ENCODE measurements at regions not wholly inside any gene's neighbourhood (a gene's known extent, or its start where the extent isn't known, plus 50 kb on each side); places are given as distances from the start of the nearest gene placed in this dataset.
"Not testable (repeated sequence)": the region's sequence is repeated elsewhere in the genome, so short reads cannot be mapped to it uniquely, and the experiment has no call there.

DNA sequence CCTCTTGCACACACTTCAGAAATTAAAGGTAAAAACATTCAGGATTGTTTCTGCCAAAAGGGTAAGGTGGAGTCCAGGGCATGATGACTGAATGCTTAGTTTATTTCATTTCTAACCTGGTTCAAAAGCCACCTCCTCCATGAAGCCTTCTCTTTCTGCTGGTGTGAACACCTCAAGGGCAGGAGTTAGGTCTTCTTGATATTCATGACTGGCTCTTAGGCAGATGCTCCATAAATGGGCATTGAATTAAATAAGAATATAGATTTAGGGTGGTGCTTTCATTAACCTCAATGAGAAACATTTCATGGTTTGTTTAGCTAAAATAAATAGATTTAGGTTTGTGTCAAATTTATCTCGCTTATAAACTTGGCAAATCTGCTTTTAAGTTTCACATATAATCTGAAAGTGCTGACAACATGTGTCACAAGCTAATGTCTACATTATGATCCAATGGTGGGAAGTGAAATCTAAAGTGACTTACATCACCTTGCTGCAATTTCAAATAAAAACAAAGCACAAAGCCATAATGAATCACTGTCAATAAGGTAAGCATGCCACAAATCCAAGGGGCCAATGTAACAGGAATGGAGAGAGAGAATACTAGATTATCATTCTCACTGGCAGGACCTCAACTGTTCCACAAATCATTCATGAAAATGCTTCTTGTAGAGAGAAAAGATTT, 72.7 kb upstream of the GRIP1 start:
- no peak overlapping the region for H3K4me3 ChIP-seq
- 46 to 58% (median 54%) methylated on average over 1 of the region's 1 CpG for WGBS, 5 donors

GRCh38 chr12:66753810-66754209, 74.9 kb upstream of the GRIP1 start:
- Histone ChIP-seq H3K9me3 (no peaks in the 10 kb centered on the region), H3K27ac (no peak overlapping the region), H3K4me1 (no peaks in the 10 kb centered on the region), H3K27me3 (no peaks in the 10 kb centered on the region), H3K4me3 (no peak overlapping the region), H3K36me3 (no peaks in the 10 kb centered on the region)
- no peak for DNase-seq
- TF ChIP-seq POLR2AphosphoS5 (IDR thresholded peaks at IDR 0.05) (no peak), EP300 (IDR thresholded peaks at IDR 0.05) (no peak), POLR2A (IDR thresholded peaks at IDR 0.05) (no peak)
- TF ChIP-seq, protein P1, sequence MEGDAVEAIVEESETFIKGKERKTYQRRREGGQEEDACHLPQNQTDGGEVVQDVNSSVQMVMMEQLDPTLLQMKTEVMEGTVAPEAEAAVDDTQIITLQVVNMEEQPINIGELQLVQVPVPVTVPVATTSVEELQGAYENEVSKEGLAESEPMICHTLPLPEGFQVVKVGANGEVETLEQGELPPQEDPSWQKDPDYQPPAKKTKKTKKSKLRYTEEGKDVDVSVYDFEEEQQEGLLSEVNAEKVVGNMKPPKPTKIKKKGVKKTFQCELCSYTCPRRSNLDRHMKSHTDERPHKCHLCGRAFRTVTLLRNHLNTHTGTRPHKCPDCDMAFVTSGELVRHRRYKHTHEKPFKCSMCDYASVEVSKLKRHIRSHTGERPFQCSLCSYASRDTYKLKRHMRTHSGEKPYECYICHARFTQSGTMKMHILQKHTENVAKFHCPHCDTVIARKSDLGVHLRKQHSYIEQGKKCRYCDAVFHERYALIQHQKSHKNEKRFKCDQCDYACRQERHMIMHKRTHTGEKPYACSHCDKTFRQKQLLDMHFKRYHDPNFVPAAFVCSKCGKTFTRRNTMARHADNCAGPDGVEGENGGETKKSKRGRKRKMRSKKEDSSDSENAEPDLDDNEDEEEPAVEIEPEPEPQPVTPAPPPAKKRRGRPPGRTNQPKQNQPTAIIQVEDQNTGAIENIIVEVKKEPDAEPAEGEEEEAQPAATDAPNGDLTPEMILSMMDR (IDR thresholded peaks at IDR 0.05) = no peak
- 54 to 79% (median 71%) methylated on average over 1 of the region's 1 CpG for WGBS, 5 donors
- intact Hi-C loops (cut with DNase I; ENCODE audit: low total_unique reads) = no loop called here

More for the DNA sequence above, 72.7 kb upstream of the GRIP1 start:
- no peaks in the 10 kb centered on the region for H3K4me1 ChIP-seq
- H3K27me3 ChIP-seq = no peaks in the 10 kb centered on the region
- H3K27ac ChIP-seq = no peak overlapping the region
- H3K9me3 ChIP-seq = no peaks in the 10 kb centered on the region
- no peak for DNase-seq
- TF ChIP-seq, protein P1 (IDR thresholded peaks at IDR 0.05) = no peak
- TF ChIP-seq POLR2A (IDR thresholded peaks at IDR 0.05) = no peak
- no peak for TF ChIP-seq POLR2AphosphoS5 (IDR thresholded peaks at IDR 0.05)
- TF ChIP-seq EP300 (IDR thresholded peaks at IDR 0.05) = no peak
- intact Hi-C loops (cut with DNase I; ENCODE audit: low total_unique reads) = no loop called here
- H3K36me3 ChIP-seq = no peaks in the 10 kb centered on the region

GRCh38 chr12:66755727-66756395, 77.0 kb upstream of the GRIP1 start:
- Histone ChIP-seq H3K4me3 (no peak overlapping the region), H3K27ac (no peak overlapping the region), H3K9me3 (peaks cover 0 to 7% (median 0%) of the 10 kb centered on the region in 4 donors), H3K36me3 (no peaks in the 10 kb centered on the region), H3K27me3 (no peaks in the 10 kb centered on the region), H3K4me1 (no peaks in the 10 kb centered on the region)
- intact Hi-C loops (cut with DNase I; ENCODE audit: low total_unique reads) = no loop called here
- 84 to 90% (median 87%) methylated on average over 2 of the region's 2 CpGs for WGBS, 5 donors
- no peak for TF ChIP-seq EP300 (IDR thresholded peaks at IDR 0.05)
- TF ChIP-seq, protein P1 (IDR thresholded peaks at IDR 0.05) = no peak
- TF ChIP-seq POLR2A (IDR thresholded peaks at IDR 0.05) = no peak
- TF ChIP-seq POLR2AphosphoS5 (IDR thresholded peaks at IDR 0.05) = no peak
- peak in 1 of 2 donors; percentile 7 for DNase-seq

DNA sequence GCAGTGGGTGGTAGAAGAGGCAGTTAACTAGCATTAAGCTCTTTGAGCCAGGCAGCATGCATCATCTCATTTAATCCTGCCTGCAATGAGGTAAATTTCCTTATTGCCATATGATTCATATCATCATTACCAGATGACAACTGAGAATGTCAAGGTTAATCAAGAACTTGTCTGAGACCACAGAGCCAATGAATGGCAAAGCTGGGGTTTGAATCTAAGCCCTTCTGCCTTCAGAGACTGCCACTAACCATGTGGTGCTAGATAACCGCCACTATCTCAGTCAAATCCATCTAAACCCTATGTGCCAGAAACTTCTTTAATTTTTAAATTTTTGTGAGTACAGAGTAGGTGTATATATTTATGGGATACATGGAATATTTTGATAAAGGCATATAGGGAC, 77.8 kb upstream of the GRIP1 start:
- WGBS, 5 donors = 93 to 100% (median 95%) methylated on average over 1 of the region's 1 CpG

GRCh38 chr12:66760122-66760521, 81.2 kb upstream of the GRIP1 start:
- H3K9me3 ChIP-seq; H3K4me3 ChIP-seq; H3K27me3 ChIP-seq; H3K36me3 ChIP-seq; DNase-seq; H3K4me1 ChIP-seq; intact Hi-C loops (cut with DNase I; ENCODE audit: low total_unique reads); H3K27ac ChIP-seq: not testable (repeated sequence)
- 85 to 92% (median 90%) methylated on average over 4 of the region's 4 CpGs for WGBS, 5 donors

More for the DNA sequence above, 77.8 kb upstream of the GRIP1 start:
- peaks cover 0 to 7% (median 0%) of the 10 kb centered on the region in 4 donors for H3K9me3 ChIP-seq
- TF ChIP-seq POLR2A (IDR thresholded peaks at IDR 0.05) (no peak), EP300 (IDR thresholded peaks at IDR 0.05) (no peak), POLR2AphosphoS5 (IDR thresholded peaks at IDR 0.05) (no peak)
- no peak overlapping the region for H3K27ac ChIP-seq
- no peaks in the 10 kb centered on the region for H3K36me3 ChIP-seq
- no peaks in the 10 kb centered on the region for H3K27me3 ChIP-seq
- intact Hi-C loops (cut with DNase I; ENCODE audit: low total_unique reads) = no loop called here
- no peak for DNase-seq
- no peak overlapping the region for H3K4me3 ChIP-seq
- H3K4me1 ChIP-seq = no peaks in the 10 kb centered on the region

Measured in stomach (tissue), 8 donors.